PC-9 (cell line): ENCODE measurements at regions not wholly inside any gene's neighbourhood (a gene's known extent, or its start where the extent isn't known, plus 50 kb on each side); places are given as distances from the start of the nearest gene placed in this dataset.

Source experiments
- BruUV-seq: library from RNA; stranded (reverse); fragments of 400-500 nt; replicated peaks from 2 replicates; lab custom pipeline; 2021; lab: Mats Ljungman, UMichigan
- CTCF ChIA-PET: fragments of 300-600 bp; sonication (Branson Sonifier 250); formaldehyde crosslinking; loops from one replicate; lab custom pipeline; 2022; ENCODE audit warnings: antibody characterized with exemption; lab: Charles Lee
- POLR2A ChIA-PET: fragments of 300-600 bp; sonication (Branson Sonifier 250); formaldehyde crosslinking; loops from one replicate; lab custom pipeline; 2022; ENCODE audit warnings: antibody characterized with exemption; ENCODE audit not compliant: unreplicated experiment; lab: Charles Lee
- DNase-seq, 2 experiments: peaks; one replicate each; pipeline versions ENCODE4 v3.0.0 to v3.0.0-alpha.2; 2015 to 2022; ENCODE audit warnings: mixed read lengths in 1 of 2
- H2AFZ ChIP-seq: fragments of 200-600 bp; sonication (generic); 2 replicates; pipeline ENCODE4 v1.8.1; 2017; ENCODE audit warnings: antibody characterized with exemption
- H3F3A ChIP-seq: fragments of 200-600 bp; sonication (generic); 2 replicates; pipeline ENCODE4 v1.8.1; 2017; ENCODE audit warnings: antibody characterized with exemption, mild to moderate bottlenecking, low read depth; ENCODE audit not compliant: insufficient read depth
- H3K27ac ChIP-seq: fragments of 200-600 bp; sonication (generic); 2 replicates; pipeline ENCODE4 v1.6.1; 2016; ENCODE audit warnings: mixed run types
- H3K27me3 ChIP-seq: fragments of 200-600 bp; sonication (generic); 2 replicates; pipeline ENCODE4 v1.6.1; 2016; ENCODE audit warnings: low read depth, mixed run types; ENCODE audit not compliant: insufficient read depth
- H3K36me3 ChIP-seq: fragments of 200-600 bp; sonication (generic); 2 replicates; pipeline ENCODE4 v1.6.1; 2016; ENCODE audit warnings: low read depth, mixed run types
- H3K4me1 ChIP-seq: fragments of 200-600 bp; sonication (generic); replicated peaks from 2 replicates; pipeline ENCODE4 v1.6.1; 2016; ENCODE audit warnings: mixed run types; ENCODE audit not compliant: insufficient read depth
- H3K4me2 ChIP-seq: fragments of 200-600 bp; sonication (generic); 2 replicates; pipeline ENCODE4 v1.6.1; 2017; ENCODE audit warnings: mixed run types
- H3K4me3 ChIP-seq: fragments of 200-600 bp; sonication (generic); 2 replicates; pipeline ENCODE4 v1.6.1; 2016; ENCODE audit warnings: mixed run types
- H3K79me2 ChIP-seq: fragments of 200-600 bp; sonication (generic); 2 replicates; pipeline ENCODE4 v1.6.1; 2017; ENCODE audit warnings: low read depth, mixed run types
- H3K9me2 ChIP-seq: fragments of 200-600 bp; sonication (generic); 2 replicates; pipeline ENCODE4 v1.8.1; 2017; ENCODE audit warnings: mild to moderate bottlenecking; ENCODE audit not compliant: insufficient read depth
- H3K9me3 ChIP-seq: fragments of 200-600 bp; sonication (generic); 2 replicates; pipeline ENCODE4 v1.8.1; 2016; ENCODE audit warnings: low read depth; ENCODE audit not compliant: insufficient read depth
- H4K20me1 ChIP-seq: fragments of 200-600 bp; sonication (generic); 2 replicates; pipeline ENCODE4 v1.8.1; 2017; ENCODE audit not compliant: insufficient read depth
- EZH2 ChIP-seq: fragments of 200-600 bp; sonication (generic); IDR thresholded peaks from 2 replicates; pipeline ENCODE4 v1.8.0; 2017; ENCODE audit warnings: antibody characterized with exemption, low read depth
- intact Hi-C: fragments of 100-400 bp; cut with micrococcal nuclease; formaldehyde crosslinking; loops from one replicate; pipeline ENCODE4 v1.10.0; 2022; ENCODE audit not compliant: unreplicated experiment
- TF ChIP-seq, protein P1 (sequence below): fragments of 200-600 bp; sonication (generic); conservative IDR thresholded peaks from 2 replicates; pipeline ENCODE4 v1.6.1; 2017; ENCODE audit warnings: mixed run types, antibody characterized with exemption, mild to moderate bottlenecking, moderate library complexity

DNA sequence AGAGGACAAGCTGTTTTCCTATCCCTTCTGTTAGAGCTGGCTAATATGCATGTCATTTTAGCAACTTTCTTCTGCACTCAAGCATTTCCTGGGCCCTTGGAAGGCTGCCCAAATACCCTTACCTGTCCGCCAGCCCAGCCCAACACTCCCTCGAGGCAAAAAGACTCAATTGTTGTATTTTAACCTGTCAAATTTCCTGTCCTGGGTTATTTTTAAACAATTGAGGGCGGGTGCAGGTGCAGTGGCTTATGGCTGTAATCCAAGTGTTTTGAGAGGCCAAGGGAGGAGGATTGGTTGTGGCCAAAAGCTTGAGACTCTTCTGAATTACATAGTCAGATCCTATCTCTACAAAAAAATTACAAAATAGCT lies 125.0 kb upstream of the ARHGAP28 start:
- H3K36me3 ChIP-seq = no peaks in the 10 kb centered on the region
- ChIA-PET CTCF (no interaction called here), POLR2A (no interaction called here)
- no peaks in the 10 kb centered on the region for H3K9me2 ChIP-seq
- no peaks in the 10 kb centered on the region for H3F3A ChIP-seq
- DNase-seq = no peak
- H3K27me3 ChIP-seq = peaks cover under 1% of the 10 kb centered on the region; the same call in 1 of the 2 replicates
- H3K27ac ChIP-seq = no peak overlapping the region
- H2AFZ ChIP-seq = no peak overlapping the region
- no peaks in the 10 kb centered on the region for H3K4me1 ChIP-seq
- no peaks in the 10 kb centered on the region for H4K20me1 ChIP-seq
- no peaks in the 10 kb centered on the region for H3K79me2 ChIP-seq
- TF ChIP-seq EZH2 = no peak
- TF ChIP-seq, protein P1, sequence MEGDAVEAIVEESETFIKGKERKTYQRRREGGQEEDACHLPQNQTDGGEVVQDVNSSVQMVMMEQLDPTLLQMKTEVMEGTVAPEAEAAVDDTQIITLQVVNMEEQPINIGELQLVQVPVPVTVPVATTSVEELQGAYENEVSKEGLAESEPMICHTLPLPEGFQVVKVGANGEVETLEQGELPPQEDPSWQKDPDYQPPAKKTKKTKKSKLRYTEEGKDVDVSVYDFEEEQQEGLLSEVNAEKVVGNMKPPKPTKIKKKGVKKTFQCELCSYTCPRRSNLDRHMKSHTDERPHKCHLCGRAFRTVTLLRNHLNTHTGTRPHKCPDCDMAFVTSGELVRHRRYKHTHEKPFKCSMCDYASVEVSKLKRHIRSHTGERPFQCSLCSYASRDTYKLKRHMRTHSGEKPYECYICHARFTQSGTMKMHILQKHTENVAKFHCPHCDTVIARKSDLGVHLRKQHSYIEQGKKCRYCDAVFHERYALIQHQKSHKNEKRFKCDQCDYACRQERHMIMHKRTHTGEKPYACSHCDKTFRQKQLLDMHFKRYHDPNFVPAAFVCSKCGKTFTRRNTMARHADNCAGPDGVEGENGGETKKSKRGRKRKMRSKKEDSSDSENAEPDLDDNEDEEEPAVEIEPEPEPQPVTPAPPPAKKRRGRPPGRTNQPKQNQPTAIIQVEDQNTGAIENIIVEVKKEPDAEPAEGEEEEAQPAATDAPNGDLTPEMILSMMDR = no peak
- no TSS peak for BruUV-seq
- no peaks in the 10 kb centered on the region for H3K9me3 ChIP-seq
- intact Hi-C loops = loop anchor here (10.0 kb wide), 1 partner anchor 50 kb away; no protein-coding TSS in a partner anchor
- H3K4me3 ChIP-seq = no peak overlapping the region
- no peak overlapping the region for H3K4me2 ChIP-seq

DNA sequence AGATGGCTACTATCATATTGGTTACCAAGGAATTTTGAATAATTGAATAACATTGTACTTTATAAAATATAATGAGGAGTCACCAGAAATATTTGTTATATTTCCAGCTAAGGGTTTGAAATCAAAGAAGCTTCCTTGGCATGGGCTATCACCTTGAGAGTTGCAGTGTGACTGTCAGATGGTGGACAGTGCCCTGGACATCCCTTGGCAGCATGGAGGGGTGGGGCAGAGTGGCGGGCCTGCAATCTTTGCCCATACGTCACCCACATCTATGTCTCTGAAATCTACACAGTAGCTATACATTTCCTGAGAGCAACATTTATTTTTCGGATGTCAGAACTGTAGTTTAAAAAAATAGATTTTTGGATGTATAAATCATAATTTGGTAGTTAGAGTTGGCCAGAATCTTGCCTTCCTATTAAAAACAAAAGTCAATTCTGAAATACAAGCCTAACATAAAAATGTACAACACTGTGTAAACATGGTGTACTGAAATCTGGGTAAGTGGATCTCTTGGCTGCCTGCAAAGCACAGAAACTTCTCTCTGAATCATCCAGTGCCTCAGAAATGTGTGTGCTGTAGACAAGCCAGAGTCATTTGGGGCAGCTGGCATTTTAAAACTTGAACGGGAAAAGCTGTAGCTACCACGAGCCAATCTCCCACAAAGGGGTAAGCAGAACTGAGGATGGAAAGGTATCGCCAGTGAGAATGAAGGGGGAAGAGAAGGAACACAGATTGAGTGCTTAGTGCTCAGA lies 124.2 kb upstream of the ARHGAP28 start:
- Histone ChIP-seq H3K27me3 (no peaks in the 10 kb centered on the region; the same call in 1 of the 2 replicates), H3F3A (no peaks in the 10 kb centered on the region), H3K79me2 (no peaks in the 10 kb centered on the region), H3K4me2 (no peak overlapping the region), H2AFZ (no peak overlapping the region), H4K20me1 (no peaks in the 10 kb centered on the region), H3K4me3 (no peak overlapping the region), H3K9me2 (no peaks in the 10 kb centered on the region), H3K4me1 (no peaks in the 10 kb centered on the region), H3K9me3 (no peaks in the 10 kb centered on the region), H3K36me3 (no peaks in the 10 kb centered on the region), H3K27ac (no peak overlapping the region)
- ChIA-PET CTCF (no interaction called here), POLR2A (no interaction called here)
- DNase-seq = no peak
- intact Hi-C loops = loop anchor here (10.0 kb wide), 1 partner anchor 50 kb away; no protein-coding TSS in a partner anchor
- TF ChIP-seq, protein P1 = no peak
- TF ChIP-seq EZH2 = no peak
- no TSS peak for BruUV-seq

DNA sequence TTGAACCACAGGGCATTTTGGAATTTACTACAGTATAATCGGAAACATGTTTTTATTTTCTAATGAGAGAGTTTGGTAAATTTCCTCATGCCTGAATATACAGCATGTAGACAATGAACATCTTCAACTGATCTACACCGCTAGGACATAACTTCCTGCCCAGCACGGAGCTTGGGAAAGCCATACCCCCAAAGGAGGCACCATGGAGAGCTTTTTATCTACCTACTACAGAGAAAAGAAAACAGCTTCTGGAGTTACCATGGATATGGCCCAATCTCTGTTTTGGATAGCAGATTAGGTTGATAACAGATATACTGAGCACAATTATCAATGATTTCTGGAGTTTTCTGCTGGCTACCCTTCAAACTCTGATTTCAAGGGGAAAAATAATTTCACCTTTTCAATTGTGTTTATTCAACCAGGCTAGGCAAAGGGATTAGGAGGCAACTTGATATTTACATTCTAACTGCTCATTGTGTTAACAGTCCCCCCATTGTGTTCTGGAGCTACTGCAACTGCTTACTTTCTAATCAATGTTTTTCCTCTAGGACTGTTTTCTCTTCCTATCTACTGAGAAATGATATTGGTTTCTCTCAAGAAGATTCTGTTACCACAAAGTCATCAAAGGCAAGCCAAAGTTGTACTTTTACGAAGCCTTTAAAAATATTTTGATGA lies 123.0 kb upstream of the ARHGAP28 start:
- H3K4me3 ChIP-seq = no peak overlapping the region
- H3F3A ChIP-seq = no peaks in the 10 kb centered on the region
- DNase-seq = no peak
- H3K4me2 ChIP-seq = no peak overlapping the region
- H2AFZ ChIP-seq = no peak overlapping the region
- ChIA-PET CTCF (no interaction called here), POLR2A (no interaction called here)
- TF ChIP-seq, protein P1 = no peak
- TF ChIP-seq EZH2 = no peak
- intact Hi-C loops = loop anchor here (10.0 kb wide), 1 partner anchor 52 kb away; no protein-coding TSS in a partner anchor
- no peak overlapping the region for H3K27ac ChIP-seq
- H3K9me2 ChIP-seq = no peaks in the 10 kb centered on the region
- no peaks in the 10 kb centered on the region for H3K36me3 ChIP-seq
- no peaks in the 10 kb centered on the region for H3K4me1 ChIP-seq
- H3K9me3 ChIP-seq = no peaks in the 10 kb centered on the region
- H4K20me1 ChIP-seq = no peaks in the 10 kb centered on the region
- H3K27me3 ChIP-seq = no peaks in the 10 kb centered on the region; the same call in 1 of the 2 replicates
- BruUV-seq = no TSS peak
- no peaks in the 10 kb centered on the region for H3K79me2 ChIP-seq
